ENCODE measurements at regions not wholly inside any gene's neighbourhood (a gene's known extent, or its start where the extent isn't known, plus 50 kb on each side); places are given as distances from the start of the nearest gene placed in this dataset.

DNA sequence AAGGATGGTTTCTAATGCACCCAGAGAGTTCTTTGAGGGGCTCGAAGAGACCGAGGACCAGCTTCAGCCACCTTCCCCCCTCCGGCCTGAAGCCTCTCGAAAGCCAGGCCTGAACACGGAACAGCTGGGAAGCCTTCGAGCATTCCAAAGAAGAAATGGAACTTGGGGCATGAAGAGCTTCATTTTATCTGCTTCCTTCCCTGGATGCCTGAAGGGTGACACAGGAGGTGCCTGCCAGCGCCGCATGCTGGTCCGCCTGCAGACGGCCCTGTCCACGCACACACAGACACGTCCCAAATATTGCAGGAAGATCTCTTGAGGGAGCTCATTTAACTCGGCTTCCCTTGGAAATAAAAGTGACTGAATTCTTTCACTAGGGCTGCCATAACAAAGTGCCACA, 73.7 kb downstream of the TOMM20 start:
- TF ChIP-seq ZNF724P (CRISPR knock-in tag; IDR thresholded peaks at IDR 0.05; ENCODE audit: borderline replicate concordance) = no peak
- TF ChIP-seq, protein P1, sequence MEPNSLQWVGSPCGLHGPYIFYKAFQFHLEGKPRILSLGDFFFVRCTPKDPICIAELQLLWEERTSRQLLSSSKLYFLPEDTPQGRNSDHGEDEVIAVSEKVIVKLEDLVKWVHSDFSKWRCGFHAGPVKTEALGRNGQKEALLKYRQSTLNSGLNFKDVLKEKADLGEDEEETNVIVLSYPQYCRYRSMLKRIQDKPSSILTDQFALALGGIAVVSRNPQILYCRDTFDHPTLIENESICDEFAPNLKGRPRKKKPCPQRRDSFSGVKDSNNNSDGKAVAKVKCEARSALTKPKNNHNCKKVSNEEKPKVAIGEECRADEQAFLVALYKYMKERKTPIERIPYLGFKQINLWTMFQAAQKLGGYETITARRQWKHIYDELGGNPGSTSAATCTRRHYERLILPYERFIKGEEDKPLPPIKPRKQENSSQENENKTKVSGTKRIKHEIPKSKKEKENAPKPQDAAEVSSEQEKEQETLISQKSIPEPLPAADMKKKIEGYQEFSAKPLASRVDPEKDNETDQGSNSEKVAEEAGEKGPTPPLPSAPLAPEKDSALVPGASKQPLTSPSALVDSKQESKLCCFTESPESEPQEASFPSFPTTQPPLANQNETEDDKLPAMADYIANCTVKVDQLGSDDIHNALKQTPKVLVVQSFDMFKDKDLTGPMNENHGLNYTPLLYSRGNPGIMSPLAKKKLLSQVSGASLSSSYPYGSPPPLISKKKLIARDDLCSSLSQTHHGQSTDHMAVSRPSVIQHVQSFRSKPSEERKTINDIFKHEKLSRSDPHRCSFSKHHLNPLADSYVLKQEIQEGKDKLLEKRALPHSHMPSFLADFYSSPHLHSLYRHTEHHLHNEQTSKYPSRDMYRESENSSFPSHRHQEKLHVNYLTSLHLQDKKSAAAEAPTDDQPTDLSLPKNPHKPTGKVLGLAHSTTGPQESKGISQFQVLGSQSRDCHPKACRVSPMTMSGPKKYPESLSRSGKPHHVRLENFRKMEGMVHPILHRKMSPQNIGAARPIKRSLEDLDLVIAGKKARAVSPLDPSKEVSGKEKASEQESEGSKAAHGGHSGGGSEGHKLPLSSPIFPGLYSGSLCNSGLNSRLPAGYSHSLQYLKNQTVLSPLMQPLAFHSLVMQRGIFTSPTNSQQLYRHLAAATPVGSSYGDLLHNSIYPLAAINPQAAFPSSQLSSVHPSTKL (CRISPR knock-in tag; IDR thresholded peaks at IDR 0.05) = no peak
- no peak for TF ChIP-seq ZNF510 (CRISPR knock-in tag; IDR thresholded peaks at IDR 0.05; ENCODE audit: low read depth)
